ENCODE measurements at regions not wholly inside any gene's neighbourhood (a gene's known extent, or its start where the extent isn't known, plus 50 kb on each side); places are given as distances from the start of the nearest gene placed in this dataset.

DNA sequence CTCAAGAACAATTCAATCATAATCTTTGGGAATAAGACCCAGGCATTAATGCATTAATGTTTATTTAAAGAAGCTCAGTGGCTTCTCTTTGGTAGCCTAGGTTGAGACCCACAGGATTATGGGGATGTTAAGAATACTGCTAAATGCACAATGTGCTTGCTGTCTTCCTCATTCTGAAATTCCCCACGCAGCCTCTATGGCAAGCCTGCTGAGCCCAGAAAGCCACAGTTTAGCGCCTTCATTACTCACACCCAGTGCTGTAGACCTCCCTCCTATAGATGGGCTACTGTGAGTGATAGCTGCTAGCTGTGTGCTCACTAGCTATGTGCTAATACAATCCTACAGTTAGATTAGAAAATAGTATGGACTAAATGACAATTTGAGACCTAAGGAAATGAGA is 90.6 kb downstream of the TNFSF13B start:
- DNase-seq (ENCODE audit: low read depth), result no peak
- no peak overlapping the region for H3K4me3 ChIP-seq (ENCODE audit: low read depth, low read length)

DNA sequence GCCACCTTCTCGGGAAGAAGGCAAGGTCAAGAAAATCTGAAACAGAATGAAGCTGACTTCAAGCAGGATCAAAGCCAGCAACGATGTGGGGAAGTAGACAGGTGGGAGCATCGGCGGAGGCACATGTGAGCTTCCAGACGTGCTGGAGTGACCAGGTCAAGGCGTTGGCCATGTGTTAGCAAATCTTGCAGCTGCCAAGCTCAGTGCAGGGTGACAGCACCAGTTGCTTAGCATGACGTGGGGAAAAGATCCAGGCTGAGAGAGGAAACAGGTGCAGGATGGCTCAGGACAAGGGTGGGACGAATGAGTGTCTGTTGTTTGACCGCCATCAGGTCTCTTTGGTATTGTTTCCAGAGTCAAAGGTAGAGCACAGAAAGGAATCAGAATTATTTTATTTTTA is 92.3 kb downstream of the TNFSF13B start:
- H3K4me3 ChIP-seq (ENCODE audit: low read depth, low read length), result no peak overlapping the region
- no peak for DNase-seq (ENCODE audit: low read depth)

DNA sequence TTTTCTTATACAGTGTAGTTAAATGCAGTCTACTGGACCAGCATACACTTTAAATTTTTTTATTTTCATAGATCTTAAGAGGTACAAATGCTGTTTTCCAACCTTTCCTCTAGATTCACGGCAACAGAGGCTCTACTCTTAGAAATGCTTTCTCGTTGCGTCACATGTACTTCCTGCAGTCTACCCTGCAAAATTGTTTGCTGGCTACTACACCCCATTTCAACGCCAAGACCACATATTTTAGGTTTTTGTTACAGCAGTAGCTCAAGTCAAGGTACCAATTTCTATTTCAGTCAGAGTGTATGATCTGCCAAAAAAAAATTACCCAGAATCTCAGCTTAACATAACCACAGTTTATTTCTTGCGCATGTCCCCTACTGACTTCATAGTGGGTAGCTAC is 94.1 kb downstream of the TNFSF13B start:
- no peak overlapping the region for H3K4me3 ChIP-seq (ENCODE audit: low read depth, low read length)
- DNase-seq (ENCODE audit: low read depth), result no peak

DNA sequence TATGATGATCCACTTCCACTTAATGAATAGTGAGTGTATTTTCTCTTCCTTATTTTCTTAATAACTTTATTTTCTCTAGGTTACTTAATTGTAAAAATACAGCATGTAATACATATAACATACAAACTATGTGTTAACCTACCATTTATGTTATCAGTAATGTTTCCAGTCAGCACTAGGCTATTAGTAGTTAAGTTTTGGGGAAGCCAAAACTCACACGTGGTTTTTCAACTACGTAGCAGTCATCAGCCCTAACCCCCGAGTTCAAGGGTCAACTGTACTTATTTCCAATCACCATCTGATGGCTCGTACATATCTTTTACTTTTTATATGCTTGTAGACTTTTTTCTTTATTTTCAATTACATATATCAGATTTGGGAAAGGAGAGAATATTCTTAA is 95.7 kb downstream of the TNFSF13B start:
- H3K4me3 ChIP-seq (ENCODE audit: low read depth, low read length), result no peak overlapping the region
- no peak for DNase-seq (ENCODE audit: low read depth)

DNA sequence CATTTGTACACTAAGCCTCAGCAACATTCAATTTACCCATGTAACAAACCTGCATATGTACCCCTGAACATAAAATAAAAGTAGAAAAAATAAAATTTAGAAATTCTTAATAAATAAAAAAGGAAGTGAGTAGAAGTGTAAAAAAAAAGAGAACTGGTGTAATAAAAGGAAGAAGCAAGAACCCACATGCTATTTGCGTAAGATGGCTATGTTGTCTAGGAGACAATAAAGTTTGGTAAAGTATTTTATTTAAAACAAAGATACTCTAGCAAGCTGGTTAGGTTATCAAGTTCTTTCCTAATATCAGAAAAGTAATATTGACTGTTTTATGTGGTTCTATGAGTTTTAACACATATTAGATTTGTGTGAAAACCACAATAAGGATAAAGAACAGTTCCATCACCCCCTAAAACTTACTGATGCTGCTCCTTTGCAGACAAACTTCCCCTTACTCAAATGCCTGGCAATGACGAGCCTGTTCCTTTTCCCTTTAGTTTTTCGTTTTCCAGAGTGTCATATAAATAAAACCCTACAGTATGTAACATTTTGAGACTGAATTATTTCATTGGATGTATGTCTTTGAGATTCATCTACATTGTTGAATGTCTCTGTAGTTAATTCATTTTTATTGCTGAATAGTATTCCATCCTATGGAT is 98.9 kb downstream of the TNFSF13B start:
- no peak overlapping the region for H3K4me3 ChIP-seq (ENCODE audit: low read depth, low read length)
- no peak for DNase-seq (ENCODE audit: low read depth)

DNA sequence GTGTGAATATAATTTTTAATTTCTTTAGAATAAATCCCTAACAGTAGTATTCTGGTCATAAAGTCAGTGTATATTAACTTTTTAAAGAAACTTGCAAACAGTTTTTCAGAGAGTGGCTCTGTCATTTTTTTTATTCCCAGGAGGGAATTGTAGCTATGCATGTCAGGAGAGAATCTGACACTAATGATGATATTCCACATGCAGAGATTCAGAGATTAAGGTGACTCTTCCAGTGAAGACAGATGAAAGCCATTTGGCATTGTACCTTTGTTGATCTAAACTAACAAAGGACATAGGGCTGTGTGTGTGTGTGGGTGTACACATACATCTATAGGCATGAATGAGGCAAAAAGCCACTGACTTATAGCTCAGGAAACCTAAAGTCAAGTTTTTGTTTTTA is 99.9 kb downstream of the TNFSF13B start:
- no peak overlapping the region for H3K4me3 ChIP-seq (ENCODE audit: low read depth, low read length)
- no peak for DNase-seq (ENCODE audit: low read depth)

DNA sequence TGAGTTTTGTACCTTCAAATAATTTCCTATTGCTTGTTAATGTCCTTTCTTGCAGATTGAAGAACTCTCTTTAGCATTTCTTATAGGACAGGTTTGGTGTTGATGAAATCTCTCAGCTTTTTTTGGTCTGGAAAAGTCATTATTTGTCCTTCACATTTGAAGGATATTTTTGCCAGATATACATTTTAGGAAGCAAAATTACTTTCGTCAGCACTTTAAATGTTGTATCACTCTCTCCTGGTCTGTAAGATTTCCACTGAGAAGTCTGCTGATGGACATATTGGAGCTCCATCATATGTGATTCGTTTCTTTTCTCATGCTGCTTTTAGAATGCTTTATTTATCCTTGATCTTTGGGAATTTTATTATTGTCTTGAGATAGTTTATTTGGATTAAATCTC is 105.5 kb downstream of the TNFSF13B start:
- no peak overlapping the region for H3K4me3 ChIP-seq (ENCODE audit: low read depth, low read length)
- no peak for DNase-seq (ENCODE audit: low read depth)

DNA sequence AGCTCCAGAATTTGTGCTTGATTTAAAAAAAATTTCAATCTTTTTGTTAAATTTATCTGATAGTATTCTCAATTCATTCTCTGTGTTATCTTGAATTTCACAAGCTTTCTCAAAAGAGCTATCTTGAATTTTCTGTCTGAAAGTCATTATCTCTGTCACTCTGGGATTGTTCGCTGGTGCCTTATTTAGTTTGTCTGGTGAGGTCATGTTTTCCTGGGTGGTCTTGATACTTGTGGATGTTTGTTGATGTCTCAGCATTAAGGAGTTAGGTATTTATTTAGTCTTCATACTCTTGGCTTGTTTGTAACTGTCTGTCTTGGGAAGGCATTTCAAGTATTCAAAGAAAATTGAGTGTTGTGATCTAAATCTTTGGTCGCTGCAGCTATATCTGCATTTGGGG is 106.3 kb downstream of the TNFSF13B start:
- no peak overlapping the region for H3K4me3 ChIP-seq (ENCODE audit: low read depth, low read length)
- DNase-seq (ENCODE audit: low read depth), result no peak

DNA sequence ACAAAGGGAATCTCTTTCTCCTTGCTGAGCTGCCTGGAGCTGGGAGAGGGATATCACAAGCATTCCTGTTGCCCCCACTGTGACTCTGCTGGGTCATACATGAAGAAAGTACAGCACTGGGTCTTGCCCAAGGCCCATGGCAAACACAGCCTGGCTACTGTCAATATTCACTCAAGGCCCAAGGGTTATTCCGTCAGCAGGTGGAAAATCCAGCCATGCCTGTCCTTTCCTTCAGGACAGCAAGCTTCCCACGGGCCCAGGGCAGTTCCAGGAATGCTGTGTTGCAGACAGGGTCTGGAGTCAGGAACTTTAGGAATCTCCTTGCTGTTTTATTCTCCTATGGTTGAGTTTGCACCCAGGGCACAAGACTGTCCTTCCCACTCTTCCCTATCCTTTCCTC is 106.8 kb downstream of the TNFSF13B start:
- no peak for DNase-seq (ENCODE audit: low read depth)
- no peak overlapping the region for H3K4me3 ChIP-seq (ENCODE audit: low read depth, low read length)

DNA sequence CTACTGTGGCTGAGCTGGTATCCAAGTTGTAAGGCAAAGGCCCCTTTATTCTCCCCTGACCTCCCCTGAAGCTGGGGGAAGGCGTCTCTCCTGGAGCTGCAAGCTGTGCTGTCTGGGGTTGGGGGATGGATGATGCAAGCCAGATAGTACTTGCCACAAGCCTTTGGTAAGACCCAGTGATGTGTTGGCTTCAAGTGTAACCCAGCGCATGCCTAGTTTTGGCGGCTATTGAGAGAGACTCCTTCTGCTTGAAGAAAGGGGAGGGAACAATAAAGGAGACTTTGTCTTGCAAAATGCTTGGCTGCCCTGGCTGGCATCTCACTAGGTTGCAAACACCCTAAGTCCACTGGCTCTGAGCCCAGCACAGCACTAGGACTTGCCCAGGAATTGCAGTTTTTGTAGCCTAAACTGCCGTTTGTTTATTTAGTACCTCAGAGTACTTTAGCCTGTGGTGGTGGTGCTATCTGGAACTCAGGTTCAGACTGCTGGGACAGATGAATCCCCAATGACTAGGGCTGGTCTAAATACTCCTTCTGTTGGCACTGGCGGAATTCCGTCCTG is 108.2 kb downstream of the TNFSF13B start:
- DNase-seq (ENCODE audit: low read depth), result no peak
- no peak overlapping the region for H3K4me3 ChIP-seq (ENCODE audit: low read depth, low read length)

DNA sequence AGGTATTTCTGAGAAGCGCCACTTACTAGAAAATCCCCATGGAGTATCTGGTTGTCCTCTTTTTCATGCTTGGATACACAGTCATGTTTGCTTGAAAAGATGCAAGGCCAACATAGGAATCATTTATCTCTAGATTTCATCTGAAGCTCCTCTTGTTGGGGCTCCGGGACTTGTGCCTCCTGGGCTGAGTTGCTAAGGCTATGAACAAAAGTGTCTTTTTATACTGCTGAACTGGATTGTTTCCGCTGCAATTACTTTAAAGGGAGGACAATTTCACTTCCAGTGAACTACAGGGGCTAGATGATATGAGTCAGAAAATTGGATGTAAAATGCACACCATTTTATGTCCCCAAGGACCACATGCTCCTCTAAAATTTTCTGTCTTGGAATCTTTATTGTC is 114.1 kb downstream of the TNFSF13B start:
- no peak overlapping the region for H3K4me3 ChIP-seq (ENCODE audit: low read depth, low read length)
- DNase-seq (ENCODE audit: low read depth), result no peak

DNA sequence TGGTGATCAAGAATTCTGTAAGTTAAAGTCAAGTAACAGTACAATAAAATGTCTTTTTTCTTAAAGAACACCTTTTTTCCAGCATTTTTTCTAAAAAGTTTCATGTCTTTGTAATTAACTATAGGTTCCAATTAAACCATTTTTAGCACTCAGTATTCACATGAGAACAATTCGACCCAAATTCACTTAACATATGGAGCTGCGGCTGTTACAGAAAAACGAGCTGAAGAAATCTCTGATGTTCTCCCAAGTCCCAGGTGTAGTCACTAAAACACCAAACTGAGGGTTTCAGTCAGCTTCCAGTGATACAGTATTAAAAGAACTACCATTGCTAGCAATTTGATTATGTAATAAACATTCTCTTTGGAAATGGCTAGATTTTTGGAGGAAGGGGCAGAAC is 117.6 kb downstream of the TNFSF13B start:
- no peak overlapping the region for H3K4me3 ChIP-seq (ENCODE audit: low read depth, low read length)
- DNase-seq (ENCODE audit: low read depth), result no peak

DNA sequence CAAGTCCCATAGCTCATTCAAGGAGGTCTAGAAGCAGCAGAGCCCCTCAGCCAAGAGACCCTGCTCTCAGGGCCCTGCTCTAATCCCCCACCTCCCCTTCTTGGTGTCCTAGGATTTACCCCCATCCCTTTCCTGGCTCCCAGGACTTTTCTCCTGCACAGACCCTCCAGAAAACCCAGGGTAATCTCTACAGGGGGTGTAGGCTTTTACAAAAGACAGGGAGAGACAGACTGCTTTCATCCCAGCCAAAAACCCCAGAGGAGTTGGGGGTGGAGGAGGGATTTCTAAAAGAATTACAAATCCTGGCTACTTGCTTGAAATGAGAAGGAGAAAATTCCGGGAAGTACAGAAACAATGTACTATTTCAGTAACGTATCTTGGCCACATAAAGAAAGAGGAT is 133.3 kb downstream of the TNFSF13B start:
- H3K4me3 ChIP-seq (ENCODE audit: low read depth, low read length), result no peak overlapping the region
- DNase-seq (ENCODE audit: low read depth), result no peak

DNA sequence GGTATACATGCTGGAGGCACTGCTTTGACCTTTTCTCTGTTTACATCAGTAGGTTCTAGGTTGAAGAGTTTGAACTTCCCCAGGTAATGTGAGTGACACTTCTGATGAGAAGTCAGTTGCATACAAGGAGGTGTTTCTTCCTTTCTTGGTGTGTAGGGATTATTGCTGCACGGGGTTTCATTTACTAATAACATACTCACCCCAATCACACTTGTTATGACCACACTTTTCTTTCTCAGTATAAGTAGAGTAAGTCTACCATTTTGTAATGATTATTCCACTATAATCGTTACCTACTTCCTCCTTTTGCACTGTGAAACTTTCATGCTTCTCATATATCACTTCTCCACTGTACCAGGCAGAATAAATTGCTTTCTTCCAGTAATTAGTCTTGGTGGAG is 138.0 kb downstream of the TNFSF13B start:
- H3K4me3 ChIP-seq (ENCODE audit: low read depth, low read length), result no peak overlapping the region
- no peak for DNase-seq (ENCODE audit: low read depth)

DNA sequence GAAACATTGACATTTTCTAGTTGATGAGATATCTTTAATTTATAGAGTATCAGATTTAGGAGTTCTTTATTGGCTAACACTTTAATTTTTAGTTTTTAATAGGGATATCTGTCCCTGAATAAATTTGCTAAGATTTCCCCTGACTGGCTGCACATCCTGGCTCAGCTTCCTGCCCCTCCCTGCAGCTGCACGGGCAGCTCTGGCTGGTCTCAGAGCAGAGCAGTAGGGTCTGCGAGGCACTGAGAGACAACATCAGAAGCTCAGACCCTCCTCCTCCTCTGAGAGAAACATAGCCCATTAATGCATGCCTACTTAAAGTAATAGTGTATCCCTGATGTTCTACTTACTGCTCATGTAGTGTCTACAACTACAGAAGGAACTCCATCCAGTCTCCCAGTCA is 139.2 kb downstream of the TNFSF13B start:
- DNase-seq (ENCODE audit: low read depth), result no peak
- H3K4me3 ChIP-seq (ENCODE audit: low read depth, low read length), result no peak overlapping the region

DNA sequence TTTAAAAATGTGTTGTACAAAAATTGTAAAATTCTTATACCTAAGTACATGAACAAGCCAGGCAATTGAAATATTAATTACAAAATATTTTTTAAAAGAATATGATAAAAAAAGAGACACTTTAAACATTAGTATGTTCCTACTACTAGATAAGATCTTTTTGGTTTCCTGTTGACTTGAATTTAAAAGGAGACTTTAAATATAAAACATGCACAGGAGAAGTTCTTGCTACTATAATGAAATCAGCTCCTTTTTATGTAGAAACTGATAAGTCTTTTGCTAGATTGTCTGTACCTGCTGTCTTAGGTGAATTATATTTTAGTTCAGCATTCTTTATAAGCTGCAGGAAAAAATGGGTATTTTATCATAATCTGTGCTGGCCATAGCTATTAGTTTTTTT is 140.2 kb downstream of the TNFSF13B start:
- no peak overlapping the region for H3K4me3 ChIP-seq (ENCODE audit: low read depth, low read length)

DNA sequence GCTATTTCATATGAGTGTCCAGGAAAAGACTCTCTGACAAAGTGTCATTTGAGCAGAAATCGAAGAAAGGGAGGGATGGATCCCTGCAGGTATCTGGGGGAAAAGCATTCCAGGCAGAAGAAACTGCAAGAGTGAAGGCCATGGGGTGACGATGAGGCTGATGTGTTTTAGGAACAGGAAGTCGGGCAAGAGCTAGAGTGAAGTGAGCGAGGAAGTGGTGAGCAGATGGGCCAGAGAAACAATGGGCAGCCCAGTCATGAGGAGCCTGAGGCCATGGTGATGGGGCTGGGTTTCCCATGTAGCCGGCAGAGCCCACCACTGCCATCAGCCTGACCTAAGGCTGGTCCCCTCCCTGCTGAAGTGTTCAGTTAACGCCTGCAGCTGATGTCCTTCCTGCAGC is 150.2 kb downstream of the TNFSF13B start:
- H3K4me3 ChIP-seq (ENCODE audit: low read depth, low read length), result no peak overlapping the region
- DNase-seq (ENCODE audit: low read depth), result no peak

More for the DNA sequence above, 140.2 kb downstream of the TNFSF13B start:
- no peak for DNase-seq (ENCODE audit: low read depth)

DNA sequence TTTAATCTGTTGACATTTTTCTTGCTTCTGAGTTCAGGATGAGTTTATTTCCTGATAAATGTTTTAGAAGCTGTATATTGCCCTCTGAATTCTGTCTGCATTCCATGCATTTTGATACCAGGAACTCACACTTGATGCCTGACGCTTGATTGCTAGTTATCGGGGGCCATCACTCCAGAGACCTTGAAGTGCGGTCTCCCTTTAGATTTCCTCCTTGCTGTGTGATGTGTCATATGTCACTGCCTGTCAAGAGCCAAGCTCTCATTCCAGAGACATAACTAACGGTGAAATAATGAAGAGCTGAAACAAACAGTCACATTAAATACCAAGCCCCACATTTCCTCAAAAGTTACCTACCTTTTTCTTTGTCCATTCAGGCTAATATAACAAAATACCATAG is 155.5 kb downstream of the TNFSF13B start:
- no peak overlapping the region for H3K4me3 ChIP-seq (ENCODE audit: low read depth, low read length)
- no peak for DNase-seq (ENCODE audit: low read depth)

DNA sequence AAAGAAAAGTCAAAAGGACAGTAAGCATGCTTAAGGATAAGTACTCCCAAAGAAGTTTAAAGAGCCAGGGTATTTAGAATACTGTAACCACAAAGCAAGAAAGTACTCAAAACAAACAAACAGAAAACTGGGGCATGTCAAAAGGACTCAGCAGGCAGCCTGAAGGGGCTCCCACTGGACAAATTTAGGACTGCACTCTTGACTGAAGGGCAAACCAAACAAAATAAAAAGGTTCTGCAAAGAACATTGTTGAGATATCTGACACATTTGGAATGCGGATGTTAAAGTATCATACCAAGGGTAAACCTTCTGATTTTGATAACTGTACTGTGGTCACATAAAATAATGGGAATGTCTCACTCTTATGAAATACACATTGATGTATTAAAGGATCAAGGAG is 157.4 kb downstream of the TNFSF13B start:
- DNase-seq (ENCODE audit: low read depth), result no peak
- H3K4me3 ChIP-seq (ENCODE audit: low read depth, low read length), result no peak overlapping the region

DNA sequence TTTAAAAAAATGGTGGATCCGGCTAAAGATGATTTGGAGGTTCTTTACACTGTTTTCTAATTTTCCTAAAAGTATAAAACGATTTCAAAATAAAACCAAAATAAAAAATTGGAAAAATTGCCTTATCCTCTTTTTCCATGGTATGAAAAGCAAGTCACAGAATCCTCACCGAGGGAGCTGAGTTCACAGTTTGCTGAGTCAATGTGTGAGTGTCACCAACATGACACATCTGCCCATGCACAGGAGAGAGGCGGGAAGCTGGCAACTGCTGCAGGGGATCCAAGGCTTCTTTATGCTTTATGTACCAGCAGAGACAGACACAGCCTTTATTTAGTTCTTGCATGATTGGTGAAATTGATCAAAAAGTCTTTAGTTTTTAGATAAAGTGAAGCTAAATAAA is 157.8 kb downstream of the TNFSF13B start:
- DNase-seq (ENCODE audit: low read depth), result no peak
- no peak overlapping the region for H3K4me3 ChIP-seq (ENCODE audit: low read depth, low read length)

DNA sequence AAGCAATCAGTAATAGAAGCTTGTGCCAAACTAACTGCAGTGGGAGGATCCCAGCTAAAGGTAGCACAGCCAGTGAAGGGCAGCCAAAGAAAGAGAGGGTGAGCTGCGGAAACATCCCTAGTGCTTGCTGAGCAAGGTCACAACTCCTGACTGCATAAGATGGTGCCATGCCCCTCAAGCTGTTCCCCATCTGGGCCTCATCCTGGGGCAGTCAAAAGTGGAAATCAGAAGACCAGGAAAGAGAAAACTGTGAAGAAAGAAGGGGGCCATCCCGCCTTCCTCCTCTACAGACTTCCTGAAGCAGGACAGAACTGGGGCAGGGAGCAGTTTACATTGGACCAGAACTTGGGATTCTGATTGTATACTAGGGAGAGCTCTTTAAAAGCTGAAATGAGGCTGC is 159.2 kb downstream of the TNFSF13B start:
- H3K4me3 ChIP-seq (ENCODE audit: low read depth, low read length), result no peak overlapping the region
- no peak for DNase-seq (ENCODE audit: low read depth)

All from skeletal muscle cell (primary cell).